CD14-positive monocyte (primary cell): ENCODE measurements at regions not wholly inside any gene's neighbourhood (a gene's known extent, or its start where the extent isn't known, plus 50 kb on each side); places are given as distances from the start of the nearest gene placed in this dataset.
"Not testable (repeated sequence)": the region's sequence is repeated elsewhere in the genome, so short reads cannot be mapped to it uniquely, and the experiment has no call there.

Experiments
- DNase-seq, 3 donors: peaks; one replicate each; pipeline ENCODE4 v3.0.0-alpha.2; 2011 to 2022
- H2AFZ ChIP-seq: 2 replicates; pipeline ENCODE4 v1.6.0; 2012; ENCODE audit warnings: mild to moderate bottlenecking, low read depth, low read length, inconsistent platforms; ENCODE audit not compliant: insufficient read depth, poor library complexity, severe bottlenecking
- H3K27ac ChIP-seq, 2 donors: 1 replicate in 1 of 2; 2 replicates in 1 of 2; pipeline ENCODE4 v1.5.1; 2012 to 2013; ENCODE audit warnings: low read length in 2 of 2, control low read depth in 1 of 2, inconsistent platforms in 1 of 2, low read depth in 1 of 2, mild to moderate bottlenecking in 1 of 2
- H3K27me3 ChIP-seq, 2 donors: one replicate each; pipeline versions ENCODE4 v1.6.0 to v1.6.1; 2011 to 2013; ENCODE audit warnings: low read length in 2 of 2; ENCODE audit not compliant: control insufficient read depth in 2 of 2, insufficient read depth in 2 of 2
- H3K36me3 ChIP-seq, 2 donors: replicated peaks in 1 of 2; 1 replicate in 1 of 2; 2 replicates in 1 of 2; pipeline versions ENCODE4 v1.5.1 to v1.6.1; 2012 to 2013; ENCODE audit warnings: low read length in 2 of 2, control low read depth in 1 of 2, inconsistent platforms in 1 of 2, mild to moderate bottlenecking in 1 of 2; ENCODE audit not compliant: insufficient read depth in 2 of 2, control insufficient read depth in 1 of 2
- H3K4me1 ChIP-seq, 2 donors: 1 replicate in 1 of 2; 2 replicates in 1 of 2; pipeline versions ENCODE4 v1.5.1 to v1.6.1; 2012 to 2013; ENCODE audit warnings: low read length in 2 of 2, control low read depth in 1 of 2, inconsistent platforms in 1 of 2, mild to moderate bottlenecking in 1 of 2, moderate library complexity in 1 of 2; ENCODE audit not compliant: insufficient read depth in 2 of 2, control insufficient read depth in 1 of 2
- H3K4me2 ChIP-seq: replicated peaks from 2 replicates; pipeline ENCODE3; 2012; ENCODE audit warnings: low read length, moderate library complexity, mild to moderate bottlenecking; ENCODE audit not compliant: poor library complexity, severe bottlenecking; ENCODE audit errors: extremely low read depth
- H3K4me3 ChIP-seq, 3 experiments: fragments of 200-600 bp in 1 of 3; sonication (generic) in 1 of 3; replicated peaks in 1 of 3; 1 replicate in 2 of 3; 2 replicates in 1 of 3; pipeline ENCODE4 v1.5.1; 2011 to 2013; ENCODE audit warnings: low read length in 3 of 3, mild to moderate bottlenecking in 3 of 3, control low read depth in 2 of 3, low read depth in 2 of 3, inconsistent platforms in 1 of 3, moderate library complexity in 1 of 3
- H3K79me2 ChIP-seq: 2 replicates; pipeline ENCODE4 v1.6.0; 2012; ENCODE audit warnings: mild to moderate bottlenecking, control low read depth, inconsistent platforms, low read length, moderate library complexity; ENCODE audit not compliant: insufficient read depth
- H3K9ac ChIP-seq: 2 replicates; pipeline ENCODE4 v1.6.0; 2017; ENCODE audit warnings: low read length, mild to moderate bottlenecking; ENCODE audit not compliant: insufficient read depth, poor library complexity, severe bottlenecking
- H3K9me3 ChIP-seq, 2 donors: replicated peaks in 1 of 2; 1 replicate in 1 of 2; 2 replicates in 1 of 2; pipeline versions ENCODE4 v1.5.1 to v1.6.1; 2012 to 2013; ENCODE audit warnings: low read length in 2 of 2, control low read depth in 1 of 2; ENCODE audit not compliant: control insufficient read depth in 1 of 2, insufficient read depth in 1 of 2
- H4K20me1 ChIP-seq: 2 replicates; pipeline ENCODE4 v1.6.0; 2012; ENCODE audit warnings: mild to moderate bottlenecking, low read length, control low read depth, moderate library complexity; ENCODE audit not compliant: insufficient read depth
- H3K27ac Mint-ChIP-seq, 7 donors: one replicate each; pipeline ENCODE4 v1.8.0; 2020; ENCODE audit warnings: mild to moderate bottlenecking in 7 of 7, mixed read lengths in 7 of 7, moderate library complexity in 6 of 7, inconsistent platforms in 2 of 7
- H3K27me3 Mint-ChIP-seq, 3 donors: one replicate each; pipeline ENCODE4 v1.8.0; 2021 to 2022; ENCODE audit warnings: low read depth in 3 of 3, mild to moderate bottlenecking in 3 of 3, mixed read lengths in 3 of 3, moderate library complexity in 3 of 3, inconsistent platforms in 1 of 3
- H3K36me3 Mint-ChIP-seq, 2 donors: one replicate each; pipeline ENCODE4 v1.8.0; 2020; ENCODE audit warnings: mixed read lengths in 2 of 2, inconsistent platforms in 1 of 2, mild to moderate bottlenecking in 1 of 2
- H3K4me1 Mint-ChIP-seq: one replicate; pipeline ENCODE4 v1.8.0; 2020; ENCODE audit warnings: mild to moderate bottlenecking, mixed read lengths
- H3K4me3 Mint-ChIP-seq, 2 donors: one replicate each; pipeline ENCODE4 v1.8.0; 2020; ENCODE audit warnings: mild to moderate bottlenecking in 2 of 2, mixed read lengths in 2 of 2, moderate library complexity in 1 of 2
- H3K9me3 Mint-ChIP-seq, 7 donors: one replicate each; pipeline ENCODE4 v1.8.0; 2020 to 2022; ENCODE audit warnings: mixed read lengths in 7 of 7, mild to moderate bottlenecking in 6 of 7, moderate library complexity in 6 of 7, inconsistent platforms in 2 of 7
- CTCF ChIP-seq: fragments of 200-600 bp; IDR thresholded peaks from one replicate; pipeline ENCODE4 v1.8.0; 2022; ENCODE audit warnings: antibody characterized with exemption, mild to moderate bottlenecking
- WGBS: methylation state at CpG from one replicate; pipeline ENCODE4 v1.1.5; 2013; ENCODE audit warnings: missing lambda C conversion rate; ENCODE audit not compliant: insufficient coverage; 5-methylcytosine and 5-hydroxymethylcytosine counted together
- intact Hi-C, 2 donors: fragments of 100-400 bp; cut with micrococcal nuclease; formaldehyde crosslinking; loops; one replicate each; pipeline versions ENCODE4 v1.15.0 to v1.15.1; 2023

GRCh38 chr1:172941945-172942344, 108.8 kb downstream of the TNFSF18 start:
- H3K9ac ChIP-seq, result no peak overlapping the region
- Mint-ChIP-seq H3K27ac (no peak overlapping the region), H3K27me3 (peaks cover 0 to 3% (median 0%) of the 10 kb centered on the region in 3 donors), H3K9me3 (peaks cover 2 to 11% (median 7%) of the 10 kb centered on the region in 7 donors), H3K4me3 (no peak overlapping the region), H3K36me3 (no peaks in the 10 kb centered on the region), H3K4me1 (peaks cover 5% of the 10 kb centered on the region)
- H3K4me3 ChIP-seq, result no peak overlapping the region
- H3K36me3 ChIP-seq, result no peaks in the 10 kb centered on the region
- no peak for TF ChIP-seq CTCF
- no peak overlapping the region for H3K27ac ChIP-seq
- H3K79me2 ChIP-seq, result no peaks in the 10 kb centered on the region
- no peaks in the 10 kb centered on the region for H4K20me1 ChIP-seq
- intact Hi-C loops, result loop anchor here in 1 of 2 donors (10.0 kb wide), 1 partner anchor 117 kb away; no protein-coding TSS in a partner anchor
- no CpG with 5 or more reads among the region's 2 CpGs for WGBS
- H2AFZ ChIP-seq, result no peak overlapping the region
- no peaks in the 10 kb centered on the region for H3K27me3 ChIP-seq
- DNase-seq, result no peak
- H3K9me3 ChIP-seq, result peaks cover 0 to 4% of the 10 kb centered on the region in 2 donors
- no peaks in the 10 kb centered on the region for H3K4me1 ChIP-seq
- H3K4me2 ChIP-seq, result no peak overlapping the region

GRCh38 chr1:172943138-172943537, 107.6 kb downstream of the TNFSF18 start:
- H3K36me3 ChIP-seq, H3K27ac ChIP-seq, H2AFZ ChIP-seq, H3K4me3 Mint-ChIP-seq, H4K20me1 ChIP-seq, H3K36me3 Mint-ChIP-seq, H3K4me1 ChIP-seq, H3K4me1 Mint-ChIP-seq, H3K27me3 ChIP-seq, H3K27me3 Mint-ChIP-seq, H3K4me3 ChIP-seq, H3K4me2 ChIP-seq, H3K79me2 ChIP-seq, H3K9ac ChIP-seq, H3K9me3 ChIP-seq: not testable (repeated sequence)
- intact Hi-C loops, result loop anchor here in 1 of 2 donors (10.0 kb wide), 1 partner anchor 118 kb away; no protein-coding TSS in a partner anchor
- WGBS, result no CpG with 5 or more reads among the region's 2 CpGs
- DNase-seq, result peak in 1 of 3 donors; percentile 63
- peak overlapping the region in 1 of 7 donors; percentile 15 for H3K27ac Mint-ChIP-seq
- peaks cover 2 to 11% (median 7%) of the 10 kb centered on the region in 7 donors for H3K9me3 Mint-ChIP-seq
